CD4-positive, alpha-beta T cell treated with Interleukin-21 for 1 hour (primary cell): ENCODE measurements at regions not wholly inside any gene's neighbourhood (a gene's known extent, or its start where the extent isn't known, plus 50 kb on each side); places are given as distances from the start of the nearest gene placed in this dataset.

ENCODE experiments used
- DNase-seq: peaks from one replicate; pipeline ENCODE4 v3.0.0-alpha.2; 2020

DNA sequence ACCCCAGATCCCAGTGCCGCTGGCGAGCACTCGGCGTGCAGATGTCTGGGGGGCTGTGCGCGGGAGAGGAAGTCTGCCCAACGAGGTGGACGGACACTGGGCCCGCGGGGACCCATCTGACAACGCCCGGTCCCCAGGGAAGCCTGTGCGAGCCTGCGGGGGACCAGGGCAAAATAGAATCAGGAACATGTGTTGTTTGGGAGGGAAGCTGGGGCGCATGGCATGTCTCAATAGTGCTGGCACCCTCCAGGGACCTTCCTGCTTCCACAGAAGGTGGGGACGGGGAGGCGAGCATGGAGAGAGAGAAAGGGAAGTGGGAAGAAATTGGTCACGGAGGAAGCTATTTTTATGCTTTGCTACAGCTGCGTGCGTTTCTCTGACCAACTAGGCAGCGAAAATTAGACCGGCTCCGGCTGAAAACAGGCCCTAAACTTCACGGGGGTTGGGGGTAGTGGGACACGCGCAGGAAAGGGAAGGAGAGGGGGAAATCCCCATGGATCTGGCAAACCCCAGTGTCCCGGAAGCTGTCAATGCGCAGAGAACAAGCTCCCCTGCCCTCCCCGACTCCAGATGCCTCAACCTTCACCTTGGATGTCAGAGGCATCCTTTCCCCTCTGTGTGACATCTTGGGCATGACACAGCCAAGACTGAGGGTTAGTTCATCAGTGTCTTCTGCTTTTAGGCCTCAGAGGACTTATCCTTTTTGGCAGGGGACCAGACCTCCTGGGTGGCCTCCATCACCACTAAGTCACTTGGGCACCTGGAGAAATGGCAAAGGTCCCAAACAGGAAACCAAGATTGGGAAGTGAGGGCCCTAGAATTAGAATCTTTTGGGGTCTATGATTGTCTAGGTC lies 169.8 kb upstream of the BCOR start:
- no peak for DNase-seq

DNA sequence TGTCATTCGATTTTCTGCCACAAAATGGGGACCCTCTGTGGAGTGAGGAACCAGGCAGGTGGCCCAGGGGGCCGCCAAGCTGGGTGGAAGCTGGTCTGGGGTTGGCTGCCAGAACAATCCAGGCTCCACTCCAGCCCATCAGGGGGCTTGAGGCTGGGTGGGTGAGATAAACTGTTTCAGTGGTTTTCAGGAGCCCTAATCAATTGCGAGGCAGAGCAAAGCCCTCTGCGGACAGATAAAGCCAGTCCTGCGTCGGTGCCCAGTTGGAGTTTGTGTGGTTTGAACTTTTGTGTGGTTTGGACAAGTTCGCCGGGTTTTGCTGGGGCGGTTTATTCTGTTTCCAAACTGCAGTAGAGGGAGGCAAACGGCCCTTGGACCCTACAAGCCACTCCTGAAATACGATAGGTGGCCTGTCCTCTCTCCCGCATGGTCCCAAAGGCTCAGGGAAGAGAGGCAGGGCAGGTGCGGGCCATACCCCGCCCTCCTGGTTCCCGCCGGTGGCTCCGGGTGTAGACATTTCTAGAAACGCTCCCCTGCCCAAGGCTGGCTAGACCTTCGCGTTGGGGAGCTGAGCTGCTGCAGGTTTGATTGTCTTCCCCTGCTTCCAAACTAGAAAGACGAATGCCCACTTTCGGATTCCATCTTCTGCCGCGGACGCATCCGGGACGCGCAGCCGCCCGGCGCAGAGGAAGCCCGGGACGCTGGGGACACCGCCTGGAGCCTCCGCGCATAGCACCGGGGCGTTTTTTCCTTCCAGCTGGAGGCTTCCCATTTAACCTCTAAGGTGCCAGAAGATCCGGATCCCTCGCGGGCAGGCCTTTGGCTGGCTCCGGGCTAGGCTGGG lies 169.0 kb upstream of the BCOR start:
- peak; percentile 55 for DNase-seq

DNA sequence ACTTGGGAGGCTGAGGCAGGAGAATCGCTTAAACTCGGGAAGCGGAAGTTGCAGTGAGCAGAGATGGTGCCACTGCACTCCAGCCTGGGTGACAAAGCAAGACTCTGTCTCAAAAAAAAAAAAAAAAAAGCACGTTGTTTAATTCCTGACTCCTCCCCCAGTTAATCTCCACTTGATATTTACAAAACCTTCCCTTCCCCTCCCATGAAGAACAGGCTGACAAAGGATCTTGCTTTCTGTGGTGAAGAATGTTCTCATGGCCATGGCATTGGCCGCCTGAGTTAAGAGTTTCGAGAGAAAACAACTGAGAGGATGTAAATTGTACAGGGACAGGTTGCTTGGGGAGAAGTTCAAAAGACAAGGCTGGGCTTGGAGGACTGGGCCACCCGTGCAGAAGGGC lies 168.2 kb upstream of the BCOR start:
- DNase-seq: no peak

DNA sequence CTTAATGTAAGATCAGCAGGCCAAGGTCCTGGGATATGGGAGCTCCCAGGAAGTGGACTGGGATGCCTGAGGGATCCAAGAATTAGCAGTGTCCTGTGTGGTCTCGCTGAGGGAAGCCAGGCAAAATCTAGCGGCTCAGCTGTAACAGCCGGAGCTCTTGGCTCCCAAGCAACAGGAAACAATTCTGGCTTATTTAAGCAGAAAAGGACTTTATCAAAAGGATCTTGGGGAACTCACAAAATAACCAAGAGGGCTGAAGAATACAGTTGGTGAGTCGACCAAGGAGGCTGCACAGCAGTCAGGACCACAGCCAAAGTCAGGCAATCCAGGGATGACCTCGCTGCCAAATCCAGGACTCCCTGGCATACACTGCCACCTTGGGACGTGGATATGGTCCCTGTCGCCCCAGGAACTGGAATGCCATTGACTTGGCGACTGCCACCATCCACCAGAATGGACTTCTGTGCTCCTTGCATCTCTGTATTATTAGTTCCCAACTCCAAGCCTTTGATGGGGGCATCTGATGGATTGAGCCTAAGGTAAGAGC lies 165.3 kb upstream of the BCOR start:
- no peak for DNase-seq

DNA sequence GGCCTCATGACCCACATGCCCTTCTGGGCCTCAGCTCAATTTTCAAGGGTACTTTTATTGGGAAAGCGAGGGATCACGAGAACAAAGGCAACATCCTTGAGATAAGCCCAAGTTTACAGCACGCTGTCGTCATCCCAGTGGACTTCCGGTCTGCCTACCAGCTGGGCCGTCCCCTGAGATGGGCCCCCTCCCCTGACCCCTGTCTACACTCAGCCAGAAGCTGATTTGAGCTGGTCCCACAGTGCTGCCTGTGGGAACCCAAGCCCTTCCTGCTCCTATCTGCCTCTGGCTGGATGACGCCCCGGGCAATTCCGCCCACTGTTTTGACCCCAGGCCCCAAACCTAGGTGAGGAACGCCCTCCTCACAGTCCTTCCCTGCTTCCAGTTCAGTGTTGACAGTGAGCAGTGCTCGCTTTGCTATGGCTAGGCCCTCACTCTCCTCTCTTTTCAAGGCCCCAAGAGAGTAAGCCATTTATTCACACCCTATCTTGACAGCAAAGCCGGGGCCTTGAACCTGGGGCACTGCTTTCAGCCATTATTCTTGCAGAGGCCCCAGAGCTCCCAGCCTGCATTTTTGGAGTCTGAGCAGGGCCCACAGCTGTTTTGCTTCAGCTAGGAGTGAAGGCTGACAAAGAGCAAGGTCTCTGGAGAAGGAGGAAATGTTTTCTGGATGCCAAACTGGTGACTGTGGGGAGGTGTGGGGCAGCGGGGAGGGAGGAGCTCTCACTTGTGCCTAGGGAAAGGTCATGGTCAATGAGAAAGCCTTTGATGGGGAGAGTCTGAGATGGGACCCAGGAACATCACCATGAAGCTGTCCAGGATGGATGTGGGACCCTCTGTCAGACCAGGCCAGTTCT lies 164.6 kb upstream of the BCOR start:
- no peak for DNase-seq

DNA sequence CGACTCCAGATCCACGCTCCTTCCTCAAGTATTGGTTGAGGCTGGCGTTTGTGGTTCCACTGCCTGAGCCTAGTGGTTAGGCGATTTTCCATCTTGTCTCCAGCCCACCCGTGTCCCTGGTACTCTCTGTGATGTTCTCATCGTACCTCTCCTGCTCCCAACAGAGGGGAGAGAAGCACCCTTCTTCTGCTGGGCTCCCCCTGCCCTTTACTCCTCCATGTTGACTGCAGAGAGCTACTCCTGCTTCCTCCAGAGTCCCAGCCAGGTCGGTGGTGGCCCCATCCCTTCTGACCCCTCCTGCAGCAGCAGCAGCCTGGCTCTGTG lies 164.0 kb upstream of the BCOR start:
- no peak for DNase-seq

DNA sequence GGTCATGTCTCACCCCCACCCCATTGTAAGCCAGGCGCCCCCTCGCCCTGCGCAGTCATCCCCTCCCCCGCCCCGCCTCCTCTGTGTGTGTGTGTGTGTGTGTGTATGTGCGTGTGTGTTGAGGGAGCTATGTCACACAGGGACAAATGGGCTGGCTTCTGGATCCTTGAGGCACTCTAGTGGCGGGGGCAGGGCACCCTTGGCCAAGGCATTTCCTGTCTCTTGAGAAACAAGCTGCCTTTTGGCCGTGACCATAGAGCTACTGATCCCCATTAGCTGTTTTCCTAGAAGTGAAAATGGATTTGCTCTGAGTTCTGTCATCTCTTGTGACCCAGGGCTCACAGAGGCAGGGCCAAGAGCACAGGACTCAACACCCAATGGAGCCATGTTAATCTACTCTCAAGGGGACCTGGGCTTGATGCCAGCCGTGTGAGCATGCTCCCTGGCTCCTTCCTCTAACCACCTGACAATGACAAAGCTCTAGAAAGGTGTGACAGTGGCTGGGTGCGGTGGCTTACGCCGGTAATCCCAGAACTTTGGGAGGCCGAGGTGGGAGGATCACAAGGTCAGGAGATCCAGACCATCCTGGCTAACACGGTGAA lies 162.5 kb upstream of the BCOR start:
- no peak for DNase-seq

DNA sequence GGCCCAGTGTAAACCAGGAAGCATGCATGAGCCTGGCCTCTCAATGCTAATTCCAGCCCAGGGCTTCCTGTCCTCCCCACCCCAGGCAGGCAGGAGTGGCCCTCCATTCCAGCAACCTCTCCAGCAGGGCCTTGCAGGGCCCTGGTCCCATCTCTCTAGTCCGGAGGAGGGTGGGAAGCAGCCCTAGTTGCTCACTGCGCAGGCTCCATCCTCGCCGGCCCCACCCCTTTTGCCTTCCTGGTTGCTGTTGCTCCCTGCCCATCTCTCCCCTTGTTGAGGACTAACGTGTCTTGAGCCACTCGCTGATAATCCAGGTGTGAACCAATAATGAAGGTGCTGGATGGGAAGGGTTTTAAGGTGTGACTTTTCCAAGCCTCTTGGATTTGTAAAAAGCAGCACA lies 161.2 kb upstream of the BCOR start:
- no peak for DNase-seq

DNA sequence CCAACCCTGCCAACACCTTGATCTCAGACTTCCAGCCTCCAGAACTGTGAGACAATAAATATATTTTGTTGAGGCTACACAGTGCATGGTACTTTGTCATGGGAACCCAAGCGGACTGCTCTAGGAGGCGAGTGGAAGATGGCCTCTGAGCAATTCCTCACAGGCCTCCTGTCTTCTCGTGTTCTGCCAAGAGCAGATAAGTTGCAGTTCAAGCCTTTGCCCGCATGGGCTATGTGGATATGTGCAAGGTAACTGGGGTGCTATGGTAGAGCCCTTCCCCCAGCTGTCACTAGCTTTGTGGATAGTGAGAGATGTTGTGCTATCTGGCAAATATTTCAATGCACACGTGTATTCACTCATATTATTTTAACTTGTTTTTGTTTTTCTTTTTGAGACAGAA lies 156.0 kb upstream of the BCOR start:
- DNase-seq: no peak

DNA sequence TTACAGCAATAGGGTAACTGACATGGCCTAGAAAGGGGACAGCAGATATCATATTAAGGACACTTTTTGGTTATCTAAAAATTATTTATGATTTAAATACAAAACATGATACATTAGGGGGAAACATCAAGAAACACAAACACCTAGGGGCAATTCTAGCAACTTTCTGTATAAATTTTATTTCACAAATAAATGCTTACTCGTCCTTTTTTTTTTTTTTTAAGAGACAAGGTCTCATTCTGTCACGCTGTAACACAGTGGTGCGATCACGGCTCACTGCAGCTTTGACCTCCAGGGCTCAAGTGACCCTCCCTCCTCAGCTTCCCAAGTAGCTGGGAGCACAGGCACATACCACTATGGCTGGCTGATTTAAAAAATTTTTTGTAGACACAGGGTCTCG lies 151.8 kb upstream of the BCOR start:
- DNase-seq: no peak

DNA sequence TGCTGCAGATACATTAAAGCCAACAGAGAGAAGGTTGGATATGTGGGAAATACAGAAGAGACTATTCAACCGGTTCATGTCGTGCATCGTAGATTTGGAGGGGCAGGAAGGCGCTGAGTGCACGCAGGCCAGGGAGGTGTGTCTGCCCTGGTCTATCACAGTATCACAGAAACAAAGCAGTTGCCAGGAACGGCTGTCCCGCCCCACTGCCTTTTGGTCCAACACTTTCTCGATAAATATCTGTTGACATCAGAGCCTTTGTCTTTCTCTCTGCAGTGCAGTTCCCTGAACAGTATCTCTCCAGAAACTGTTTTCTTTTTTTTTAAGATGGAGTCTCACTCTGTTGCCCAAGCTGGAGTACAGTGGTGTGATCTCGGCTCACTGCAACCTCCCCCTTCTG lies 151.1 kb upstream of the BCOR start:
- DNase-seq: no peak

DNA sequence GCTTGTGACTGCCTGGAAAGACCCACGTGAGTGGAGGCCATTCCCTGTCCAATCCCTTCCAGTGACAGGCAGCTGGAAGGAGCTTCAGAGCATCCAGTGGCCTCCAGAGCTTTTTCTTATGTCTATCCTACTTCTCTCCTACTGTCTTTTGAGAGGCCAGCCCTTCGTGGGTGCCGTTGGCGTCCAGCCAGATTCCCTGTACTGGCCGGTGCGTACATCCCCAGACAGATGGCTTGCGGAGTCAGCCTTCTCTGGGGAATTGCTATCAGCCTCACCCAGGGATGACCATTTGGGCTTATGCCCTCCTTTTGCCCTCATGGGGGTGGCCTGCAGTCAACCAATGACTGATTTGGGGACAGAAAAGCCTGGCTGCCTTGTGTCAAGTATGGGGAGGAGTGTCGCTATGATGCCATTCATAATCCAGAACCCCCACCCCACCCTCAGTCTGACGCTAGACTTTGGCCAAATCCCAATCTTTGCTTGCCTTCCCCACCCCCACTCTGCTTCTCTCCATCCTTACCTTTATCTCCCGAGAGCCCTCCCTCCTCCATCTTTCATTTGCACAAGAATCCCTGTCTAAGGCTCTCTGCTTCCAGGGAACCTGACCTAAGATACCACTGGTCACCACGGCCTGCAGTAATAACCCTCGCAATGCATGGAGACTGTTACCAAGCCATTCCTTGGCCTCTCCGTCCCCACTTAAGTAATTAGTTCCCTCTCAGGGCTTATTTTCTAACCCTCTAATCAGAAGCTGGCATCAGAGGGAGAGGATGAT lies 150.3 kb upstream of the BCOR start:
- DNase-seq: no peak

DNA sequence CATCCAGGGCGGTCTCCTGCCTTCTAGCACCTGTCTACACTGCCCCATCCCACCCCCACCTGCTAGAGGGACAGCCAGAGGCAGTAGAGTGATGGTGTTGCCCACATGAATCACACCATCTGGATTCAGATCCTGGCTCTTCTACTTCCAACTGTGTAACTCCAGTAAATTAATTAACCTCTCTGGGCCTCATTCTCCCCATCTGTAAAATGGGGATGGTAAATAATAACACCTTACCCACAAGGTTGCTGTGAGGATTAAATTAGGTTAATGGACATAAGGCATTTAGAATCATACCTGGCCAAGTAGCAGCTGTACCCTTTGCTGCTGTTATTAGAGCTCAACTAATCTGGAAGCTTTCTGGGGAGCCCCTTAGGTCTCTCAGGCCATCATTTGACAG lies 149.6 kb upstream of the BCOR start:
- no peak for DNase-seq

DNA sequence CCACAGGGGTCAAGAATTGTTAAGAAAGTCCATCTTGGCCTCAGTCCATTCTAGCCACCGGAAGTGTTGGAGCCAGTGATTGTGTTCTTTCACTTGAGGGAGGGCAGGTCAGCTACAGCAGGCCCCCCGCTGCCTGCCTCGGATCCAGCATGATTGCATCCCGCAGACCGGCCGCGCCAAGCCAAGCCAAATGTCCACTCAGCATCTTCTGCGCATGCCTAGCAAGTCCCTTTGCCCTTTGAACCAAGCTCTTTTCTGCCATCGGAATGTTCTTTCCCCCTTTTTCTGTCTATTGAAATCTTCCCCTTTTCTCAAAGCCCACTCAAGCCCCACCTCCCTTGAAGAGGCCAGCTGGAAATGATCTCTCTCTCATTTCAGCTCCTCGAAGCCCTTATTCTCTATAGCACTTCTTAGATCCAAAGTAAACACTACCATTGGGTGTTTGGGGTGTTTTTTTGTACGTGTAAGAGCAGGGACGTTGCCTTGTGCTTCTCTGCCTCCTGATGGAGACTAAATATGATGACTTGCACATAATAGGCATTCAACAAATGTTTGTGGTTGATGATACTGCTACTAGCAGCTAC lies 147.8 kb upstream of the BCOR start:
- peak; percentile 7 for DNase-seq

DNA sequence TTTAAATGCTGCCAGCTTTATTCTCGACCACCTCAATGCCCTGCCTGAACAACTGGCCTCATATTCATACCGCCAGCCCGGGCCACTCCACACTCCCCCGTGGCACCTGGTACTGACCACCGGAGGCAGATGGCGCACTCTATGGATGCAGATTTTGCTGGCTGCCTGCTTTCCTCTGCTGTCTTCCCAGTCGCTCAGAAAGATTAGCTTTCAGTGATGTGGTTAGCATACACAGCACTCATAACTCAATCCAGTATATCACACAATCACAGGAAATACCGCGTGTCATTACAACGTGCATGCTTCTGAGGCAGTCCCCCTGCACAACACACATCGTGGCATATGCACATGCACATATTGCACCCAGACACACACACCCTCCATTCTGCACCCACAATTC lies 147.2 kb upstream of the BCOR start:
- peak; percentile 2 for DNase-seq

DNA sequence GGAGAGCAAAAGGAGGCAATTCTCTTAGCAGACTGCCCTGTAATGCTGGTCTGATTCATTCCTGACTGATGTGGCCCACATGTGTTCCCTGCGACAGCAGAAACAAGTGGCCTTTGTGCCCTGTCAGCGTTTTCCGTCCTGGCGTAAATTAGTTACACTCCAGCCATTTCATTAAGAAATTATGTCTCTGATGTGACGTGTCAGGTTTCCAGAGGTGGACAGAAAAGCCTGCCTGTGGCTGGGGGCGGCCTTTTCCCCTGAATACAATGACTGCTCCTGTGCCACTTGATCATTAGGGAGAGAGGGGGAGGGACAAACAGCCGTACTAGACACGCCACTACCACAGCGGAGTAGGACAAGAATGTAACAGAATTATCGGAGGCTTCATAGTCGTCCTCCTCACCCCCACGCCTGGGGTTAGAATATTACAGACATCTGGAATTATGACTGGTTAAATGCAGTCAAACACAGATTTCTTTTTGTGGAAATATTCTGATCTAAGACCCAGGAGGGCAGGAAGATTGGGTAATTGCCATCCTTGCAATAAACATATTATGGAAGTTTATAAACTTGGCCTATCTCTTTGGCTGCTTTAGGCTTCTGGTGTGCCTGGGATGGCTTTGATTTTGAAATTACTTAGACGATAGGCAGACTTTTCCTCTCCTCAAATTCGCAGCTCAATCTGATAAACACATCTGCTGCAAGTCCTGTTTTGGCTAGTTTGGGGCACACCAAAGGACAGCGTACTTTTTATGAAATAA lies 146.2 kb upstream of the BCOR start:
- DNase-seq: no peak

DNA sequence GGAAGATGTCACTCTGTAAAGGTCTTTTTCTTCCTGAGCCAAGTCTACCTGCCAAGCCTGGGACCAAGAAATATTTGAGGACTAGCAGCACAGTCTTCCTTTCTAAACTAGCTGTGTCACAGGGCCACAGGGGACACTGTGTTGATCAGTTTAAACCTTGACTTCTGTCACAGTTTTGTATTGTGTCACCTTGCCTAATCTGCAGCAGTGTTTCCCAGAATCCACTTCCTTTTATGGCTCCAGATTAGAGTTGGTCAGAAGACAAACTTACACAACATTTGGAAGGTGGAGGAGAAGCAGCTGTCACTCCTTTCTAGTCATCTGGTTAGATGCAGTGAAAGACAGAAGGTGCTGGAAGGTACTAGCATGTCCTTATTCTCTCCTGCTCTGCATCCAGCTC lies 143.1 kb upstream of the BCOR start:
- no peak for DNase-seq

DNA sequence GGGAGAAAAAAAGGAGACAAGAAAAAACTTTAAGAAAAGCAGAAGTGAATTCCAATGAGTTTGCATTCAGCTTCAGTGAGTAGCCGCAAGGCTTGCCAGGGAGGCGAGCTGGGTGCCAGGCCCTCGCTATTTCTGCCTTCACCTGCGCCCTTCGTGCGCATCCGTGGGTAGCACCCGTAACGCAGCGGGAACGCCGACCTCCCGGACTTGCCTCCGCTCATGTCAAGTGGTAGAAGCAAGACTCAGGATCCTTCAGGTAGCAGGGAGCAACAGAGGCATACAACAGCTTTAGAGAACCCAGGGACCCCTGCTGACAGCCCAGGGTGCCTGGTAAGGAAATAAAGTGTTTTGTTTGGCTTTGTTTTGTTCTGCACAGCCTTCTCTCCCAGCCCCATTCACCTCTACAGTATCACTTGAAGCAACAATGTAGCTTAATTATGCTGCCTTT lies 140.0 kb upstream of the BCOR start:
- no peak for DNase-seq

DNA sequence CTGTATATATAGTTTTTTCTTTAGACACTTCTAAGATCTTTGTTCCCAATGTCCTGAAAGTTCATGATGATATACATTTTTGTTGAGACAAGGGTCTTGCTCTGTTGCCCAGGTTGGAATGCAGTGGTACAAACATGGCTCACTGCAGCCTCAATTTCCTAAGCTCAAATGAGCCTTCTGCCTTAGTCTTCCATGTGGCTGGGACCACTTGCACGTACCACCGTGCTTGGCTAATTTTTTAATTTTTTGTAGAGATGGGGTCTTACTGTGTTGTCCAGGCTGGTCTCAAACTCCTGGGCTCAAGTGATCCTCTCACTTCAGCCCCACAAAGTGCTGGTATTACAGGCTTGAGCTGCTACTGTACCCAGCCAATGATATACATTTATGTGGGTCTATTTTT lies 132.9 kb upstream of the BCOR start:
- no peak for DNase-seq

DNA sequence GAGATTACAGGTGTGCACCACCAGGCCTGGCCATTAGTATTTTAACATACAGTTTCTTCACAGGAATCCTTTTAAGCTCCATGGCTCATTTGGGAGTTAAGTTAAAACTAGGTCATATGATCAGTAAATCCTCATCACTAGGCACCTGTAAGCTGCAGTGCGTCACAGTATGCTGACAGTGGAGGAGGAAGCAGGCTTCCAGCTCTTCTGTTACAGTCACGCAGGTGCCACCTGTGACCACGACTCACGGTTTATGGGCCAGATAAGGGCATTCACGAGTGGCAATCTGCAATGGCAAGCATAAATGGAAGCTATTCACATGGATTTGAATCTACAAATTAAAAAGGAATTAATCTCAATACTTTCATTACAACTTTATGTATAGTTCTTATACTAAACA lies 129.4 kb upstream of the BCOR start:
- no peak for DNase-seq

DNA sequence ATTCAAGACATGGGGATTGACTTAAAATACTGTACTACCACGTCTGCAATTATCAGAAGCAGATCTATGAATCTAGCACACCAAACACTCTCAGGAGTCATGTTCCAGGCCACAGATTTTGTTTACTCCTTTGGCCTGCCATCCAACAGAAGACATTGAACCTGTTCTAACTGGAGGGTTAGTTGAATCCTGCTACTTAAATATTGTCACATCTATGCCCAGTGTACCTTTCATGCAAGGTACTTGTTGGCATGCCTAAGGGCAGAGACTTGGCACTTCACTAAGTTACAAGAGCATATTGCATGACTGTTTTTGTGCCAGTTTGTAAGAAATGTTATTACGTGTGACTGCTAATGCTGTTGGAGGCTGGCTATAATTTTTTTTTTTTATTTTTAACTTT lies 126.9 kb upstream of the BCOR start:
- no peak for DNase-seq
